ENCODE measurements at regions not wholly inside any gene's neighbourhood (a gene's known extent, or its start where the extent isn't known, plus 50 kb on each side); places are given as distances from the start of the nearest gene placed in this dataset.
"Not testable (repeated sequence)": the region's sequence is repeated elsewhere in the genome, so short reads cannot be mapped to it uniquely, and the experiment has no call there.

DNA sequence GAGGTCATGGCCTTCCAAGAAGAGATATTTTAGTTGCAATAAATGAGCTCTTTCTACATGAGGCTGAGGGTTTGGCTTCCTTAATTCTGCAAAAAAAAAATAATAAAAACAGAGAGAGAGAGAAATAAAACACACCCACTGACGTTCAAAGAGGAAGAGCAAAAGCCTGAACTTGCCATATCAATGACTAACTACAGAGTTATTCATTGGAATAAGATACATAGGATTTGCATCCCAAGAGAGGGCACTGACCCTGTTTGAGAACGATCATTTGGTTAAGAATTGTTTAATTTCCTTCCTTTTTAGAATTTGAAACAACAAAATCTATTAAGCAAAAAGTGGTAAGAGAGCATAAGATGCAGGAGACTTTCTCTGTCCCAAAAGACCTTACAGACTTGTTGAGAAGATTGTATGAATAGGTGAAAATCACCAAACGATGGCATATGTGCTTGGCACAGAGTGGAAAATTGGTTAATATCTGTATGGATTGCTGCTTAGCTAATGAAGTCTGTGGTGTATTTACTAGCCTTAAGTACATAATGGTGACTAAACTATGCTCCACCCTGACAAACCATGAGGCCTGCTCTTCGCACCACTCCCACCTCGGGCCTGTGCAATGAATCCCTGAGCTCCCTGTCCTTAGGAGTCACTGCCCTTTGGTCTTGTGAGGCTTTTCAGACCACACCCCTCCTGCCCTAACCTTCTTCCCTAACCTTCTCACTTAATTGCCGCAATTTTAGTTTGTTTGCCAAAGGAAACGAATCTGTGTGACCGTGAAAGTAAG lies 479.0 kb downstream of the TUBA3C start:
- H3K27ac Mint-ChIP-seq; H3K4me3 Mint-ChIP-seq; H3K9me3 Mint-ChIP-seq; H3K27me3 Mint-ChIP-seq; H3K36me3 Mint-ChIP-seq; ATAC-seq; H3K4me1 Mint-ChIP-seq (ENCODE audit: low read depth in 2 of 2); DNase-seq (ENCODE audit: low spot score): not testable (repeated sequence)

DNA sequence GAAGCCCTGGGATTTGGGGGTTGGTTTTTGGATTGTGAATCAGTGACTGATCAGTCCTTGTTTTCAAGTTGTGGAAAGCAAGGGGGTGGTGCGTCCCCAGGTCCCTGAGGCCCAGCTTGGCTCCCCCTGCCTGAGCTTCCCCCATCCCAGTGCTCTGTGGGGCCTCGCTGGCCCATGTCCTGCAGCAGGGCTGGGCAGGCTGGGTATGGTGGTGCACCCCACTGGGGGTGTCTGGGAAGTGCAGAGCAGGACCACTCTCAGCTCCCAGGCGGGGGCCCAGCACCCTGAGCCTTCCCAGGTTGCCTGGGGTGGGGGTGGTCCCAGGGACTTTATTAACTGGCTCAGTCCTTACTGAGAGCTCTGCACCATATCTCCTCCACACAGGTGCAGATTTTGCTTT lies 483.3 kb downstream of the TUBA3C start:
- not testable (repeated sequence) for H3K4me1 Mint-ChIP-seq (ENCODE audit: low read depth in 2 of 2); DNase-seq (ENCODE audit: low spot score); H3K4me3 Mint-ChIP-seq; H3K27me3 Mint-ChIP-seq; H3K36me3 Mint-ChIP-seq; ATAC-seq; H3K27ac Mint-ChIP-seq; H3K9me3 Mint-ChIP-seq

DNA sequence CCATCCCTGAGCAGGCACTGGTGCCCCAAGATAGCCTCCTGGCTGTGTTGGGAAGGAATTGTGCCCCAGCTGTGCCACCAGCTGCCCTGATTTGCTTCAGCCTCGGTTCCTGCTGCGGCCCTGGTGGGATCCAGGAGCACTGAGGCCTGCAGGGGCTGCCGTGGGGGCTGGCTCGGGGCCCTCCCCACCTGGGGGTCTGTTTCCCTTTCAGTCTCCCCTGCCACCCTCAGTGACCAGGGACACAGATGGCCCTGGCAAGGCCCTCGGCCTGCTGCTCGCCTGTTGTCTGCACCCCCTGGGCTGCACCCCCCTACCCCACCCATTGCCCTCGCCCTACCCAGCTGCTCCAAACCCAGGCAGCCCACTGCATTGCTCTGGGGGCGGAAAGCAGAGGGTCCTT lies 483.8 kb downstream of the TUBA3C start:
- not testable (repeated sequence) for DNase-seq (ENCODE audit: low spot score); H3K27me3 Mint-ChIP-seq; H3K9me3 Mint-ChIP-seq; H3K4me1 Mint-ChIP-seq (ENCODE audit: low read depth in 2 of 2); H3K27ac Mint-ChIP-seq; ATAC-seq; H3K4me3 Mint-ChIP-seq; H3K36me3 Mint-ChIP-seq

DNA sequence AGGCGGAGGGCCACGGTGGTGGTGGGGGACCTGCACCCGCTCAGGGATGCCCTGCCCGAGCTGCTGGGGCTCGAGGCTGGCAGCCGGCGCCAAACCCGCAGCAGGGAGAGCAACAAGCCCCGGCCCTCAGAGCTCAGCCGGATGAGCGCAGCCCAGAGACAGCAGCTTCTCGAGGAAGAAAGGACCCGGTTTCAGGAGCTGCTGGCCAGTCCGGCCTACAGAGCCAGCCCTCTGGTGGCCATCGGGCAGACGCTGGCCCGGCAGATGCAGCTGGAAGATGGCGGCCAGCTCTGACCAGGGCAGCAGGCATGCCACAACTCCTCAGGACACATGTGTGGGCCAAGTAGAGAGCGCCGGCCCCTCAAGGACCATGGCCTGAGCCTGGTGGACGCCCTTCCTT lies 484.4 kb downstream of the TUBA3C start:
- H3K4me3 Mint-ChIP-seq; H3K27ac Mint-ChIP-seq; H3K9me3 Mint-ChIP-seq; H3K4me1 Mint-ChIP-seq (ENCODE audit: low read depth in 2 of 2); DNase-seq (ENCODE audit: low spot score); H3K27me3 Mint-ChIP-seq; ATAC-seq; H3K36me3 Mint-ChIP-seq: not testable (repeated sequence)

DNA sequence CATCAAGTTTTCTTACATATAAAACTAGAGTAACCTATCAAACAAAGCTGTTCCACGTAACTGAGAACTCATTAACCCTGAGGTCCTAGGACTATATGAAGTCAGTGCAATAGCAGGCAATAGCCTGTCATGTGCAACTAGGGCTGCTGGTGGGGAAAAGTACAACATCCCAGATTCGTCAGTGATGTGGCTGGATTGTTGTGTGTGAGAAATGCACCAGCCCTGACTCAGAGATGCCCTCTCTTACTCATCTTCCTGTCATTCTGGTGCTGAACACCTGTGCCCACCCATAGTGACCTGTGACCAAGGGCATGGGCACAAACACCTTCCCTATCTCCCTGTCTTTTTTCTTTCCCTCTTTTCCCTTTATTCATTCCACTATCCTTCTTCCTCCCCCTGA lies 504.2 kb downstream of the TUBA3C start:
- not testable (repeated sequence) for DNase-seq (ENCODE audit: low spot score); H3K4me3 Mint-ChIP-seq; H3K36me3 Mint-ChIP-seq; H3K4me1 Mint-ChIP-seq (ENCODE audit: low read depth in 2 of 2); H3K27me3 Mint-ChIP-seq; H3K9me3 Mint-ChIP-seq; H3K27ac Mint-ChIP-seq; ATAC-seq

DNA sequence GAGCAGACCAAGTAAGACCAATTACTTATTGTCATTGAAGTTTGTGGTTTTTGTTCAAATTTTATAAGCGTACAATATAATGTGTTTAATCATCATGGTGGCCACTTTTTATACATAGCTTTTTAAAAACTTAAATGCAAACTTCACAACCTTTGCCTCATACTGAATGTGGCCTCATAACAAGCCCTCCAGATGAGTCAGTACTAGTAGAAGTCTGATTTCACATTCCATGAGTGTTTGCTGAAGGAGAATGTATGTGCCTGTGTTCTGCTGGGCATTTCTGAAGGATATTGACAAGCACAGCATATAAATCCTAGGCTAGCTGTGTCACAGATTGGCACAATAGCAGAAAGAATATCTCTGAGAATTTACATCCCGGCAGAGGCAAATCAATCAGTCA lies 506.4 kb downstream of the TUBA3C start:
- not testable (repeated sequence) for ATAC-seq, H3K9me3 Mint-ChIP-seq

DNA sequence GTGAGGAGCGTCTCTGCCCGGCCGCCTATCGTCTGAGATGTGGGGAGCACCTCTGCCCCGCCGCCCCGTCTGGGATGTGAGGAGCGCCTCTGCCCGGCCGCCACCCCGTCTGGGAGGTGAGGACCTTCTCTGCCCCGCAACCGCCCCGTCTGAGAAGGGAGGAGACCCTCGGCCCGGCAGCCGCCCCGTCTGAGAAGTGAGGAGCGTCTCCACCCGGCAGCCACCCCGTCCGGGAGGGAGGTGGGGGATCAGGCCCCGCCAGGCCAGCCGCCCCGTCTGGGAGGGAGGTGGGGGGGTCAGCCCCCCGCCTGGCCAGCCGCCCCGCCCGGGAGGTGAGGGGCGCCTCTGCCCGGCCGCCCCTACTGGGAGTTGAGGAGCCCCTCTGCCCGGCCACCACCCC lies 507.8 kb downstream of the TUBA3C start:
- not testable (repeated sequence) for ATAC-seq; H3K4me1 Mint-ChIP-seq (ENCODE audit: low read depth in 2 of 2); H3K27me3 Mint-ChIP-seq; H3K9me3 Mint-ChIP-seq; DNase-seq (ENCODE audit: low spot score); H3K27ac Mint-ChIP-seq; H3K36me3 Mint-ChIP-seq; H3K4me3 Mint-ChIP-seq

More for the DNA sequence above, 506.4 kb downstream of the TUBA3C start:
- DNase-seq (ENCODE audit: low spot score); H3K4me3 Mint-ChIP-seq; H3K36me3 Mint-ChIP-seq; H3K4me1 Mint-ChIP-seq (ENCODE audit: low read depth in 2 of 2); H3K27me3 Mint-ChIP-seq; H3K27ac Mint-ChIP-seq: not testable (repeated sequence)

DNA sequence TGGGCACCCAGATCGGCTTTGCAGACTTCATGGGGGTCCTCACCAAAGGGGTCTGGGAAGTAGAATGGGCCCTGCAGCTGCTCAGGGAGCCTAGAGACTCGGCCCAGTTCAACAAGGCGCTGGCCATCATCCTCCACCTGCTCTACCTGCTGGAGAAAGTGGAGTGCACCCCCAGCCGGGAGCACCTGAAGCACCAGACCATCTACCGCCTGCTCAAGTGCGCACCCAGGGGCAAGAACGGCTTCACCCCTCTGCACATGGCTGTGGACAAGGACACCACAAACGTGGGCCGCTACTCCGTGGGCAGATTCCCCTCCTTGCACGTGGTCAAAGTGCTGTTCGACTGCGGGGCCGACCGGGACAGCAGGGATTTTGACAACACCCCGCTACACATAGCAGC lies 515.0 kb downstream of the TUBA3C start:
- not testable (repeated sequence) for H3K4me1 Mint-ChIP-seq (ENCODE audit: low read depth in 2 of 2); H3K27me3 Mint-ChIP-seq; DNase-seq (ENCODE audit: low spot score); H3K27ac Mint-ChIP-seq; ATAC-seq; H3K9me3 Mint-ChIP-seq; H3K4me3 Mint-ChIP-seq; H3K36me3 Mint-ChIP-seq

DNA sequence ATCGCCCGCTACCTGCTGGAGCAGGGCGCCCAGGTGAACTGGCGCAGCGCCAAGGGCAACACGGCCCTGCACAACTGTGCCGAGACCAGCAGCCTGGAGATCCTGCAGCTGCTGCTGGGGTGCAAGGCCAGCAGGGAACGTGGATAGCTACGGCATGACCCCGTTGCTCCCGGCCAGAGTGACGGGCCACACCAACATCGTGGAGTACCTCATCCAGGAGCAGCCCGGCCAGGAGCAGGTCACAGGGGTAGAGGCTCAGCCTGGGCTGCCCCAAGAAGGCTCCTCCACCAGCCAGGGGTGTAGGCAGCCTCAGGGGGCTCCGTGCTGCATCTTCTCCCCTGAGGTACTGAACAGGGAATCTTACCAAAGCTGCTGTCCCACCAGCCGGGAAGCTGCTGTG lies 515.9 kb downstream of the TUBA3C start:
- H3K27ac Mint-ChIP-seq; H3K4me1 Mint-ChIP-seq (ENCODE audit: low read depth in 2 of 2); H3K9me3 Mint-ChIP-seq; DNase-seq (ENCODE audit: low spot score); H3K27me3 Mint-ChIP-seq; H3K36me3 Mint-ChIP-seq; ATAC-seq; H3K4me3 Mint-ChIP-seq: not testable (repeated sequence)

DNA sequence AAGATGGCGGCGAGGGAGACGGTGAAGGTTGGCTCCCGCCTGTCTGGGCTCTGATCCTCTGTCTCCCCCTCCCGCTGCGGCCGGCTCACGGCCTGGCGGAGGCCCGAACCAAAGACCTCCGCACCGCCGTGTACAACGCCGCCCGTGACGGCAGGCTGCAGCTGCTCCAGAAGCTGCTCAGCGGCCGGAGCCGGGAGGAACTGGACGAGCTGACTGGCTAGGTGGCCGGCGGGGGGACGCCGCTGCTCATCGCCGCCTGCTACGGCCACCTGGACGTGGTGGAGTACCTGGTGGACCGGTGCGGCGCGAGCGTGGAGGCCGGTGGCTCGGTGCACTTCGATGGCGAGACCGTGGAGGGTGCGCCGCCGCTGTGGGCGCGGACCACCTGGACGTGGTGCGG lies 516.5 kb downstream of the TUBA3C start:
- DNase-seq (ENCODE audit: low spot score); H3K27ac Mint-ChIP-seq; ATAC-seq; H3K27me3 Mint-ChIP-seq; H3K9me3 Mint-ChIP-seq; H3K4me3 Mint-ChIP-seq; H3K36me3 Mint-ChIP-seq; H3K4me1 Mint-ChIP-seq (ENCODE audit: low read depth in 2 of 2): not testable (repeated sequence)

DNA sequence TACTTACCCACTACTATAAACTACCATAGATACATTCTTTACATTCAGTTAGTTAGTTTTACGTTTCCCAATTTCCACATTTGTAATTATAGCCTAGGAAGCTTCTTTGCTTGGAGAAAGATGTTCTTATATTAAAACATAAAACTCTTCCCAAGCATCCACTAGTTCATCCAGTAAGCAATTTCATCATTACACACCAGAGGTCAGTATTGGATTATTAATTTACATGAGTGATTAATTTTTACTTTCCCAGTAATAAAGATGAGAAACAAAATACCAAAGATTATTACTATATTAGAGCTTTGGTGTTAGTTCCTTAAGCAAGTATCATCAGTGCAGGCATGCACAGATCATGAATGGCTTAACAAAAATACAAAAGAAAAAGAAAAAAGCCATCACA lies 518.4 kb downstream of the TUBA3C start:
- not testable (repeated sequence) for H3K27ac Mint-ChIP-seq; H3K4me3 Mint-ChIP-seq; H3K36me3 Mint-ChIP-seq; H3K4me1 Mint-ChIP-seq (ENCODE audit: low read depth in 2 of 2); H3K27me3 Mint-ChIP-seq; ATAC-seq; H3K9me3 Mint-ChIP-seq; DNase-seq (ENCODE audit: low spot score)

DNA sequence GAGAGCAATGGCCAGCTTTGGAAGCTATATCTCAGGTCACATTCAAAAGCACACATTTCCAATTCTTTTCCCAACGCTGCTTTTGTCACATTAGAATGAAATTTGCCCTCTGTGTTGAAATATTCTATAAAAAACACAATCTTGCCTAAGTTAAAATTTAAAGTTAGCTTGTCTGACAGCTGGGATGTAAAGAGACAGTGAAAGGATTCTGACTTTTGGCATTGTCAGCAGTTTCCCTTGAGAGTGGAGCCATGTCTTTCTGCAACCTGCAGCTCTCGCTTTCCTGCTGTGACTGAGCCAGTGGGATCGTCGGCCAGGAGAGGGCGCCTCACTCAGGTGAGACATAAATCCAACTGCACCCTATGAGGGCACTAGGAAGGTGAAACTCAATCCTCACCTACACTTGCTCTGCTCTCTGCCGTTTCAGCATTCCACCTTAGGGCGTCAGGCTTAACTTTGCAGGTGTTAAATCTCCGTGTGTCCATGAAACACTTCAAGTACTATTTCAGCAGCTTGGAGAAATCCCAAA lies 537.9 kb downstream of the TUBA3C start:
- DNase-seq (ENCODE audit: low spot score); H3K4me1 Mint-ChIP-seq (ENCODE audit: low read depth in 2 of 2); H3K27ac Mint-ChIP-seq; H3K9me3 Mint-ChIP-seq; H3K27me3 Mint-ChIP-seq; H3K4me3 Mint-ChIP-seq; H3K36me3 Mint-ChIP-seq; ATAC-seq: not testable (repeated sequence)

DNA sequence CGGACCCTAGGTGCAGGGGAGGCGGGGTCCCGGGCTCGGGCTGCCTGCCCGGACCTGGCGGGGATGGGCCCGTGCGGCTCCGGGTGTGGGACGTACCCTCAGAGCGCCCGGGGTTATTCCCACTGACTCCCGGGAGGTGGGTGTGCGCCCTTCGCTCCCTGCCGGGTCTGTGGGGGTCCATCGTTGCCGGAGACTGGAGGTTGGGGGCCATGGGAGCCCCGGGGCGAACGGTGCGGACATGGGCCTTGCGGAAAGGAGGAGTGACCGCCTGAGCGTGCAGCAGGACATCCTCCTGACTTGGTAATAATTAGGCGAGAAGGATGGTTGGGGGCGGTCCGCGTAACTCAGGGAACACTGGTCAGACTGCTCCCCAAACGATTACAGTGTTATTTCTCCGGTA lies 552.7 kb downstream of the TUBA3C start:
- H3K27me3 Mint-ChIP-seq; H3K4me1 Mint-ChIP-seq (ENCODE audit: low read depth in 2 of 2); H3K27ac Mint-ChIP-seq; ATAC-seq; H3K9me3 Mint-ChIP-seq; DNase-seq (ENCODE audit: low spot score); H3K4me3 Mint-ChIP-seq: not testable (repeated sequence)
- H3K36me3 Mint-ChIP-seq: peaks cover 14% of the 10 kb centered on the region

DNA sequence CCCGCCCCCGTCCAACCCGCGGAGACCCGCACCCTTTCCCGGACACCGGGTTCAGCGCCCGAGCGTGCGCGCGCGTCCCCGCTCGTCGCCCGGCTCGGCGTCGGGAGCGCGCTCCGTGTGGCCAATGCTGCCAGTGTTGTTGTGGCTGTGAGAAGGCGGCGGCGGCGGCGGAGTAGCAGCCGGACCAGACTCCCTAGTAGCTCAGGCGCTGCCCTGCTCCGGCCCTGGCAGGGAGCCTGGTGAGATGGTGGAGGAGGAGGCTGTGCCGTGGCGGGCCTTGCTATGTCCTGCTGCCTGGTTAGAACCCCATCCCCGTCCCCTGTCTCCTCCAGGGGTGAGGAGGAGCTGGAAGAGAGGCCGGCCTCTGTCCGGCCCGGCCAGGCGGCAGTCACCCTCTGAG lies 553.2 kb downstream of the TUBA3C start:
- H3K36me3 Mint-ChIP-seq: peaks cover 9% of the 10 kb centered on the region
- no peak overlapping the region for H3K27ac Mint-ChIP-seq
- H3K27me3 Mint-ChIP-seq: no peaks in the 10 kb centered on the region
- no peak overlapping the region for H3K4me3 Mint-ChIP-seq
- no peaks in the 10 kb centered on the region for H3K4me1 Mint-ChIP-seq (ENCODE audit: low read depth in 2 of 2)
- H3K9me3 Mint-ChIP-seq: peaks cover 4% of the 10 kb centered on the region
- no peak for DNase-seq (ENCODE audit: low spot score)
- ATAC-seq: no peak

DNA sequence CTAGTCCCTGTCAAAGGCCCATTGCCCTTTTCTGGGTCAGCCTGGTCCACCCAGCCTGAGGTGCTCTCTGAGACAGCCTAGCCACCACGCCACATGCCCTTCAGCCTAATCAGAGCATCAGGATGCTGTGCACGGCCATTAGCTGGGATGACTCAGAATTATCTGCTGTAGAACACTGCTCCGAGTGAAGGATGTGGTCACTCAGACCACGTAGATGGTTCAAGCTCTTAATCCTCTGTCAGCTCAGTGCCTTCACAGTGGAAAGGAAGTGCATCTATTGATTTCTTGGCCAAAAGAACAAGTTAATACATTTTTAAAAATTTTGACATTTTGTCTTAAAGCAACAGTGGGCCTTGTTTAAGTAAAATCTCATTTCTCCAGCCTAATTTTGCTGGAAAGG lies 557.6 kb downstream of the TUBA3C start:
- DNase-seq (ENCODE audit: low spot score); H3K27ac Mint-ChIP-seq; H3K27me3 Mint-ChIP-seq; H3K4me1 Mint-ChIP-seq (ENCODE audit: low read depth in 2 of 2); ATAC-seq; H3K36me3 Mint-ChIP-seq; H3K4me3 Mint-ChIP-seq; H3K9me3 Mint-ChIP-seq: not testable (repeated sequence)
